IPS-20b (cell line): ENCODE measurements at regions not wholly inside any gene's neighbourhood (a gene's known extent, or its start where the extent isn't known, plus 50 kb on each side); places are given as distances from the start of the nearest gene placed in this dataset.

Source experiments
- H3K27ac ChIP-seq: one replicate; pipeline ENCODE4 v1.5.1; 2013; ENCODE audit warnings: low read length
- H3K27me3 ChIP-seq: 2 replicates; pipeline ENCODE4 v1.6.1; 2013; ENCODE audit warnings: mild to moderate bottlenecking, low read length, inconsistent platforms; ENCODE audit not compliant: insufficient read depth
- H3K36me3 ChIP-seq: 2 replicates; pipeline ENCODE4 v1.6.1; 2013; ENCODE audit warnings: low read depth, mild to moderate bottlenecking, inconsistent platforms, low read length, moderate library complexity; ENCODE audit not compliant: insufficient read depth
- H3K4me1 ChIP-seq: 2 replicates; pipeline ENCODE4 v1.6.1; 2013; ENCODE audit warnings: mild to moderate bottlenecking, control low read depth, inconsistent platforms, low read length, moderate library complexity; ENCODE audit not compliant: insufficient read depth
- H3K4me3 ChIP-seq: 2 replicates; pipeline ENCODE4 v1.5.1; 2013; ENCODE audit warnings: mild to moderate bottlenecking, low read length, inconsistent platforms
- H3K9ac ChIP-seq: 2 replicates; pipeline ENCODE4 v1.6.1; 2013; ENCODE audit warnings: low read depth, mild to moderate bottlenecking, inconsistent platforms, low read length, moderate library complexity
- H3K9me3 ChIP-seq: 2 replicates; pipeline ENCODE4 v1.6.1; 2013; ENCODE audit warnings: mild to moderate bottlenecking, low read depth, low read length, inconsistent platforms; ENCODE audit not compliant: insufficient read depth

DNA sequence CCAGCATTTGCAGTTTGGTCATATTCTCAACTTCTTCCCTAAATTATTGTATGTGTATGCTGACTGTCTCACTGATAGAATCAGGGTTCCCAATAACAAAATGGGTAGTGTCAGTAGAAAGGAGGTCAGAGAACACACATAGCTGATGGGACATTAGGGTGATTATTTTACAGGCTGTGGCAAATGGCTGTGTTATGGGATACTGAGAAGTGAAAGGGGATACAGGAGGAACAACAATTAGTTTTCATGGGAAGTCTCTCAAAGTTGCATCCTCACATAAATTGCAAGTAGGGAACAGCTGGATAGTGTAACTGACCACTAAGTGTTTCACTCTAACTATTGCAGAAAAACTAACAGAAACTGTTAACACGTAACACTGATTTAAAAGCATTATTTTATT lies 1199.3 kb downstream of the PCDH17 start:
- Histone ChIP-seq H3K27ac (no peak overlapping the region), H3K36me3 (no peaks in the 10 kb centered on the region), H3K27me3 (no peaks in the 10 kb centered on the region), H3K9me3 (no peaks in the 10 kb centered on the region), H3K9ac (no peak overlapping the region), H3K4me3 (no peak overlapping the region), H3K4me1 (no peaks in the 10 kb centered on the region)

DNA sequence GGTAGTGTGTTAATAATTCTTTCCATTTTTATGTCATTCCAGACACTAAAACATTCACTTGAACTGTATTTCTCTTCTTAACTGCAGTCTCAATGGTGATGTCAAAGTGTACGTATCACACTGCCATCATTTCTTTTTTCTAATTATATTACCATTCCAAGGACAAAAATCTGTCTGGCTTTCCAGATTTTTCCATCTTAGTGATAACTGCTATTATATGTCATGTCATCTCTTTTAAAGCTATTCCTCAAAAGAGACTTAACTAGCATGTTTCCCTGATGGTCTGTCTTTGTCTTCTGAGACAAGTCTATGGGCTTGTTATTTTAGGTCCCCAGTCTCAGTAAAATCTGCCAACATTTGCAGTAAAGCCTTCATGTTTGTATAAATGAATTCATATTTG lies 1207.1 kb downstream of the PCDH17 start:
- no peaks in the 10 kb centered on the region for H3K27me3 ChIP-seq
- no peak overlapping the region for H3K9ac ChIP-seq
- no peaks in the 10 kb centered on the region for H3K36me3 ChIP-seq
- H3K9me3 ChIP-seq, result no peaks in the 10 kb centered on the region
- no peak overlapping the region for H3K4me3 ChIP-seq
- H3K4me1 ChIP-seq, result no peaks in the 10 kb centered on the region; the same call in 1 of the 2 replicates
- no peak overlapping the region for H3K27ac ChIP-seq

DNA sequence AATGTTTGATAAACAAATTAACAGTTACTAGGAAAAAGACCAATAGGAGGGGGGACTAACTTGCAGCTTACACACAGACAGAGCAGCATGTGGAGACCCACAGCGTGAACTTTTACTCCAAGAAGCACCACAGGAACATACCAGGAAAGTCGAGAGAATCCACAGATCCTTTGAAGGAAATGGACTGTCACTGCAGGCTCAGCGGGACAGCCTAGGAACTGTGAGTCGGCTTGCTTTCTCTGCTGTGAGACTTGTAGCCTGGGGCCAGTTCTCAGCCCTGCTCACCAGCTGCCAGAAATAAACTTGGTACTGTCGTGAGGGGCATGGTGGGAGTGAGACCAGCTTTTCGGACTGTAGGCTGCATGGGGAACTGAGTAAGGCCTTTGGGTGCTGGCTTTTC lies 1211.5 kb downstream of the PCDH17 start:
- H3K9ac ChIP-seq, result no peak overlapping the region
- no peaks in the 10 kb centered on the region for H3K36me3 ChIP-seq
- H3K27ac ChIP-seq, result no peak overlapping the region
- no peaks in the 10 kb centered on the region for H3K27me3 ChIP-seq
- no peak overlapping the region for H3K4me3 ChIP-seq
- no peaks in the 10 kb centered on the region; the same call in 1 of the 2 replicates for H3K4me1 ChIP-seq
- H3K9me3 ChIP-seq, result no peaks in the 10 kb centered on the region

DNA sequence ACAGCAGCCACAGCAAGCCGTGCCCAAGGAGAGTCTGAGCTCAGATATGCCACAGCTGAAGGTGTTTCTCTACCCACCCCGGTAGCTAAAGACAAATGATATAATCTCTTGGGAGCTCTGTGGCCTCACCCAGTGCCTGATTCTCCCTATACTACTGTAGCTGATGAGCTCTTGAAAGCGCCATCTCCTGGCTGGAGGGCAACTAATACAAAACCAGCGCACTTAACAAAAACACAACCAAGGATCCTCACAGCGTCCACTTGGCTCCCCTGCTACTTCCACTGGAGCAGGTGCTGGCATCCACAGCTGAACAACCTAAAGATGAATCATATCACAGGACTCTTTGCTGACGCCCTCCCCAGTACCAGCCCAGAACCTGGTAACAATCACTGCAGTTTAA lies 1212.0 kb downstream of the PCDH17 start:
- no peaks in the 10 kb centered on the region for H3K9me3 ChIP-seq
- no peaks in the 10 kb centered on the region; the same call in 1 of the 2 replicates for H3K4me1 ChIP-seq
- no peak overlapping the region for H3K9ac ChIP-seq
- H3K4me3 ChIP-seq, result no peak overlapping the region
- H3K27ac ChIP-seq, result no peak overlapping the region
- H3K36me3 ChIP-seq, result no peaks in the 10 kb centered on the region
- no peaks in the 10 kb centered on the region for H3K27me3 ChIP-seq

DNA sequence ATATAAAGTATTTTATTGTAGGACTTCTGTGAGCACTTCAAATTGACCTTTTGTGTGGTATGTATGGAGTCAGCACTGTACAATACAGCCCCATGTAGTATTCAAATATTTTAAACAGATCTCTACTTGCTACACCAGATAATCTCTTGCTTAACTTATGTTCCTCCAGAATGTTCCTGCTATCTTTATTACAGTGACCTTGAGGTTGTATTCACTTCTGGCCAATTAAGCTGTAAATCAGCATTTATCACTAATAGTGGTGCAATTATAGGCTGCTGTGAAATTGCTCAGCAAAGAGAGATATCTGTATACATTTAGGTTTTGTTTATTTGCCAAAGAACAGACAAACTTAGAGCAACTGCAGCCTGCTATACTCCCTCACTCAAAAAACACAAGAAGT lies 1218.6 kb downstream of the PCDH17 start:
- Histone ChIP-seq H3K27me3 (no peaks in the 10 kb centered on the region), H3K4me1 (no peaks in the 10 kb centered on the region), H3K9me3 (no peaks in the 10 kb centered on the region), H3K4me3 (no peak overlapping the region), H3K27ac (no peak overlapping the region), H3K9ac (no peak overlapping the region), H3K36me3 (no peaks in the 10 kb centered on the region)

DNA sequence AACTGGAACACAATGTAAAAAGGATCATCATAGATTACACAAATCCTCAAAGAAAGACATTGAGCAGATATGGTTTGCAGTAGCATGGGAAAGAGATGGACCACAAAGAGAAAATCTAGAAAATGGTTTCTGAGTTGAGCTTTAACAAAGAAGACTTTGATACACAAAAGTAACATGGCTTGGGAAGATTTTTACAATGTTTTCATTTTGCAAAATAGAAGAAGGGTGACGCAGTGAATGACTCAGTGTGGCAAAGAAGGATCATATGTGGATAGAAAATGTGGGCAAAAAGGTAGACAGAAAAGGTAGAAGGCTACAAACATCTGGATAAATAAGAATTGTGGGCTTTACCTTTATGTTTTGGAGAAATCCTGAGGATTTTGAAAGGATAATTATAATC lies 1220.5 kb downstream of the PCDH17 start:
- Histone ChIP-seq H3K9me3 (no peaks in the 10 kb centered on the region), H3K36me3 (no peaks in the 10 kb centered on the region), H3K27me3 (no peaks in the 10 kb centered on the region), H3K4me1 (no peaks in the 10 kb centered on the region), H3K27ac (no peak overlapping the region), H3K4me3 (no peak overlapping the region), H3K9ac (no peak overlapping the region)

DNA sequence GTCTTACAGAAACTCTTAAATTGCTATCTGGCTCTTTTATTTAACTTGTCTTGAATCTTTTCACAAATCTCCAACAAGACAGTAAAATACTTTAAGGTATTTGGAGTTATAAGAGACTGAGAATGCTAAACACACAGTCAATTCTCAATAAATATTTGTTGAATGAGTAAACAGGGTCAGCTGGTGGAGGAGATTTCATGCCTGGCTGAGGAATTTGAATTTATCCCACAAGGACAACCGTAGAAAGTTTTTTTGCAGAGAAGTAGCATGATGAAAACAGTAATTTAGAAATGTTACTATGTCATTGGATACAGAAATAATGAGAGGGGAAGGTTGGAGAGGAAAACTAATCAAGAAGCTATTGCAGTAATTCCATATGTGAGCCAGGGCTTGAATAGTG lies 1223.7 kb downstream of the PCDH17 start:
- Histone ChIP-seq H3K4me3 (no peak overlapping the region), H3K9me3 (no peaks in the 10 kb centered on the region), H3K9ac (no peak overlapping the region), H3K4me1 (no peaks in the 10 kb centered on the region), H3K27ac (no peak overlapping the region), H3K36me3 (no peaks in the 10 kb centered on the region), H3K27me3 (no peaks in the 10 kb centered on the region)

DNA sequence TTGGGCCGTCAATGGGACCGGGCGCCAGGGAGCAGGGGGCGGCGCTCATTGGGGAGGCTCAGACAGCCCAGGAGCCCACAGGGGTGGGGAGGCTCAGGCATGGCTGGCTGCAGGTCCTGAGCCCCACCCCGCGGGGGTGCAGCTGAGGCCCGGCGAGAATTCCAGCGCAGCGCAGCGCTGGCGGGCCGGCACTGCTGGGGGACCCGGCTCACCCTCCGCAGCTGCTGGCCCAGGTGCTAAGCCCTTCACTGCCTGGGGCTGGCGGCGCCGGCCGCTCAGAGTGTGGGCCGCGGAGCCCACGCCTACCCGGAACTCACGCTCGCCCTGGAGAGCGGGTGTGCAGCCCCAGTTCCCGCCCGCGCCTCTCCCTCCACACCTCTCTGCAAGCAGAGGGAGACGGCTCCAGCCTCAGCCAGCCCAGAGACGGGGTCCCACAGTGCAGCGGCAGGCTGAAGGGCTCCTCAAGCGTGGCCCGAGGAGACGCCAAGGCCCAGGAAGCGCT lies 1227.4 kb downstream of the PCDH17 start:
- no peaks in the 10 kb centered on the region for H3K27me3 ChIP-seq
- H3K36me3 ChIP-seq, result no peaks in the 10 kb centered on the region
- no peaks in the 10 kb centered on the region for H3K4me1 ChIP-seq
- H3K4me3 ChIP-seq, result no peak overlapping the region
- H3K27ac ChIP-seq, result no peak overlapping the region
- H3K9ac ChIP-seq, result no peak overlapping the region
- no peaks in the 10 kb centered on the region for H3K9me3 ChIP-seq

DNA sequence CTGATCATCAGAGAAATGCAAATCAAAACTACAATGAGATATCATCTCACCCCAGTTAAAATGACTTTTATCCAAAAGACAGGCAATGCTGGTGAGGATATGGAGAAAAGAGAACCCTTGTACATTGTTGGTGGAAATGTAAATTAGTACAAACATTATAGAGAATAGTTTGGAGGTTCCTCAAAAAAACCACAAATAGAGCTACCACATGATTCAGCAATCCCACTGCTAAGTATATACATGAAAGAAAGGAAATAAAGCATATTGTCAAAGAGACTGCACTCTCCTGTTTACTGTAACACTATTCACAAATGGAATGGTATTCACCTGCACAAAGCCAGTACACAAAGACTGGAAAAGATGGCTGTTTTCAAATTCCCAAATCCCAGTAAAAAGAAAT lies 1233.7 kb downstream of the PCDH17 start:
- Histone ChIP-seq H3K9ac (no peak overlapping the region), H3K27me3 (no peaks in the 10 kb centered on the region), H3K27ac (no peak overlapping the region), H3K9me3 (no peaks in the 10 kb centered on the region), H3K4me3 (no peak overlapping the region), H3K4me1 (no peaks in the 10 kb centered on the region), H3K36me3 (no peaks in the 10 kb centered on the region)

DNA sequence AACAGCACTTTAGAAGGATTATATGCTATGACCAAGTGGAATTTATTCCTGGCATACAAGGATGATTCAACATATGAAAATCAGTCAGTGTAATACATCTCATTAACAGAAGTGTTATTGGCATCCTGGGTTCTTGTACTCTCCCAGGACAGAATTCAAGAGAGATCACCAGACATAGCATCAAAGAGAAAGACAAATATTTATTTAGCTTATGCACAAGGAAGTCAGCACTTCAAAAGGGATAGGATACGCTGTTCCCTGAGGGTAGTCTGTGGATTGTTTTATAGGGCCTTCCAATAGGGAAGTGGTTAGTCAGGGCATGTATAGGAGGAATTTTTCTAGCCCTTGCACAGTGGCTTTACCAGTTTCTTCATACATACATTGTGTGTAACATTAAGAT lies 1238.0 kb downstream of the PCDH17 start:
- Histone ChIP-seq H3K27ac (no peak overlapping the region), H3K4me3 (no peak overlapping the region), H3K9ac (no peak overlapping the region), H3K36me3 (no peaks in the 10 kb centered on the region), H3K4me1 (no peaks in the 10 kb centered on the region), H3K9me3 (no peaks in the 10 kb centered on the region), H3K27me3 (no peaks in the 10 kb centered on the region)

DNA sequence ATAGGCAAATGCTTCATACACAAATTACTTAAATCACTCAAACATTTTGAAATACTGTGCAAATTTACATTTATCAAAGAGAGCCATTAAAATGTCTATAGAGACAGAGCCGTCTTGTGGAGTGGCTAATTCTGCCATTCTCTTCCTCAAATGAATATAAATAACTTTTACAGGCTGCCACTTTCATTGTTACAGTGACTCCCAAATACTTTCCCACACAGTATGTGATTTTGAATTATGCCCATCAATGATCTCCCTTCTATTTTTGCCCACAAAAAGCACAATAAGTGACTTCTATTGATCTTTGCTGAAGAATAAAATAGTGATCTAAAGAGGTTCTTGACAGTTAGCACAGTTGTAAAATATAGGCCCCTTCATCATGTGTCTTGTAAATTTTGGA lies 1244.9 kb downstream of the PCDH17 start:
- Histone ChIP-seq H3K36me3 (no peaks in the 10 kb centered on the region), H3K4me1 (peaks cover 8% of the 10 kb centered on the region; the same call in 1 of the 2 replicates), H3K9ac (0 out of 2 replicates have a peak overlapping the region, but pooled peaks have one; percentile 7), H3K27me3 (no peaks in the 10 kb centered on the region), H3K9me3 (no peaks in the 10 kb centered on the region), H3K27ac (peak overlapping the region; percentile 49), H3K4me3 (peak overlapping the region; percentile 19; the same call in 1 of the 2 replicates)

DNA sequence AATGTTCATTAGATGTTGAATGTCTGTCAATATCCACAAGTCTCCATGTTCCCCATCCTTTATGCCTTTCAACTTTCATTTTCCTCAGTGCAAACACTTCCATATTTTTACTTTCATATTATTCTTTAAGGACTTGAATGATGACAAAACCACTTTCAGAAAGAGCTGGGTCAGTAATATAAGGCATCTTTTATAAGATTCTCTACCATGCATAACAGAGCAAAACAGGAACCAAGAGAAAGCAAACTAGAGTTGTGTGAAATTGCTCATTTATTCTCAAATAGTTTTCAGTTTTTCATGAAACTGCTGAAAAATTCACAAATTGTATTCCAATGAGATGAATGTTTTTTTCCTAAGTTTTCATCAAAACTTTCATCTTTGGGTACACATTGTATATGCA lies 1247.6 kb downstream of the PCDH17 start:
- H3K4me3 ChIP-seq, result no peak overlapping the region
- peaks cover 10% of the 10 kb centered on the region for H3K4me1 ChIP-seq
- H3K36me3 ChIP-seq, result no peaks in the 10 kb centered on the region
- no peak overlapping the region for H3K9ac ChIP-seq
- no peaks in the 10 kb centered on the region for H3K9me3 ChIP-seq
- no peaks in the 10 kb centered on the region for H3K27me3 ChIP-seq
- no peak overlapping the region for H3K27ac ChIP-seq

DNA sequence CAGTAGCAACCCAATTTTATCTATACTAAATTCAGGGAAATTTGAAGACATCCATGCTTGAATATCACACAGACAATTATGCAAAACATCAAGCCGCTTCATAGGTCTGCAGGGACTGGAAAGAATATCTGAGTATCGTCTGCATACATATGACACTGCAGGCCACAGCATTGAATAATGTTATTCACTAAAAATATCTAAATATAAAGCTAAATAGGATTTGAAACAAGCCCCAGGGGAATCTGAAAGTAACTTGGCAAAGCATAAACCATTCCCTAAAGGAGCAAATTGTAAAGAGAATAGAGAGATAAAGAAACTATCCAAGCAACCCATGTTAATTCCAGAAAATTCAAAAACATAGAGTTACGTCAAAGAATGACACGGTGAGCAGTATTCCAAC lies 1251.0 kb downstream of the PCDH17 start:
- H3K4me1 ChIP-seq, result peaks cover 12% of the 10 kb centered on the region
- H3K9ac ChIP-seq, result no peak overlapping the region
- H3K9me3 ChIP-seq, result no peaks in the 10 kb centered on the region
- no peaks in the 10 kb centered on the region for H3K36me3 ChIP-seq
- H3K27me3 ChIP-seq, result no peaks in the 10 kb centered on the region
- no peak overlapping the region for H3K27ac ChIP-seq
- no peak overlapping the region for H3K4me3 ChIP-seq
